ENCODE measurements at regions not wholly inside any gene's neighbourhood (a gene's known extent, or its start where the extent isn't known, plus 50 kb on each side); places are given as distances from the start of the nearest gene placed in this dataset.
"Not testable (repeated sequence)": the region's sequence is repeated elsewhere in the genome, so short reads cannot be mapped to it uniquely, and the experiment has no call there.

GRCh38 chr7:26081638-26082037, 70.4 kb upstream of the NFE2L3 start:
- DNase-seq (ENCODE audit: low spot score) = no peak

- no peak for DNase-seq (ENCODE audit: low spot score)
Observed at GRCh38 chr7:26083113-26083512, 68.9 kb upstream of the NFE2L3 start.

- no peak for DNase-seq (ENCODE audit: low spot score)
Observed at GRCh38 chr7:26084418-26084817, 67.6 kb upstream of the NFE2L3 start.

DNA sequence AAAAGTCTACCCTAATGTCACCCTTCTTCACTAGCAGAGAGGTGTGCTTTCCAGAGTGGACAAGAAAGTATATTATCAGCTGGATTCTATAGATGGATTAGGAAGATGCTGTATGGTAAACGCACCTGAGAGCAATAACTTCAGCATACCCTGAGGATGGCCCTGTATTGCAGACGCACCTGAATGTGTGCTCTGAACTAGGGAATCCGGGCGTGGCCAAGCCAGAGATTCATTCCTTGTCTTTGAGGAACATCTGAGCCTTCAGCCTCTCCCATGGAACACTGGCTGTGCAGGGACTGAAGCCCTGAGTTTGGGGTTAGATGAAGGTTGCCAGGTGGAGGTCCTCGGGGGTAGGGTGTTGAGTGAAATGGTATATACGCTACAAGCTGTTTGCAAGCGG, 66.2 kb upstream of the NFE2L3 start:
- peak; percentile 0 for DNase-seq (ENCODE audit: low spot score)

DNA sequence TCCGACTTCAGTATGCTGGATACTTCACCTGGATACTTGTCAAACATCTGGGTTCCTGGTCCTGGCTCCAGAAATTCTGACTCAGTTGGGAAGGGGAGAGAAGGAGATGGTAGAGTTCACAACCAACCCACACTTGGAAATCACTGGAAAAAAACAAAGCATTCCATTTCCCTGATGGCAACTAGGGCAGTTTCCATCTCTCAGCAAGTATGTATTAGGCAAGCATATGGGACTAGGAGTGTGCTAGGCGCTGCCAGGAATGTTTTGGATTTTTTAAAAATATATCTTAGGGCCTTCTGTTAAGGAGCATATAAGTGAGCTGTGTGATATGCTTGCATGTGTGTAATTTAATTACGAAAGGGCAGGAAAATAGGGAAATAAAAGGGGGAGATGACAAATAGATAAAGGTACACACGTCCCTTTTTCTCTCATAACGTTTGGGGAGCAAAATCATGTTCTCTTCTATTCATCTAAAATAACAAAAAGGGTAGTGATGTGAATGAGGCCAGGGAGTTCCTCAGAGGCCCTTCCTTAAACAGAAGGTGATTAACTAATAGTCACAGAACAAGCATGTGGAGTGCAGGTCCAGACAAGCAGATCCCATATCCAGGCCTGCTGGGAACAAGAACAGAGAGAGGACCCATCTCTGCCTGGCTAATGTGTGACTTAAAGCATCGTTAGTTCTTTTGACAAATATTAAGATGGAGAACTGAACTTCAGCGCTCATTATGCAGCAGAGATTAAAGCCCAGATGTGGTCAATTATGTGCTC, 64.5 kb upstream of the NFE2L3 start:
- DNase-seq (ENCODE audit: low spot score) = peak; percentile 24

DNA sequence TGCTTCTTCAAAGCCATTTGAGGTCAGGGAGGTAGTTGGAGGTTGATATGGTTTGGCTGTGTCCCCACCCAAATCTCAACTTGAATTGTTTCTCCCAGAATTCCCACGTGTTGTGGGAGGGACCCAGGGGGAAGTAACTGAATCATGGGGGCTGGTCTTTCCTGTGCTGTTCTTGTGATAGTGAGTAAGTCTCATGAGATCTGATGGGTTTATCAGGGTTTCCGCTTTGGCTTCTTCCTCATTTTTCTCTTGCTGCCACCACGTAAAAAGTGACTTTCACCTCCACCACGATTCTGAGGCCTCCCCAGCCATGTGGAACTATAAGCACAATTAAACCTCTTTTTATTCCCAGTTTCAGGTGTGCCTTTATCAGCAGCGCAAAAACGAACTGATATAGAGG, 62.5 kb upstream of the NFE2L3 start:
- not testable (repeated sequence) for DNase-seq (ENCODE audit: low spot score)

- peak; percentile 77 for DNase-seq (ENCODE audit: low spot score)
Observed at GRCh38 chr7:26090927-26091519, 61.0 kb upstream of the NFE2L3 start.

- DNase-seq (ENCODE audit: low spot score) = peak; percentile 1
Observed at GRCh38 chr7:26091933-26092332, 60.1 kb upstream of the NFE2L3 start.

GRCh38 chr7:26093023-26093422, 59.0 kb upstream of the NFE2L3 start:
- peak; percentile 1 for DNase-seq (ENCODE audit: low spot score)

- peak; percentile 0 for DNase-seq (ENCODE audit: low spot score)
Observed at GRCh38 chr7:26096136-26096535, 55.9 kb upstream of the NFE2L3 start.

GRCh38 chr7:26097837-26098668, 53.9 kb upstream of the NFE2L3 start:
- no peak for DNase-seq (ENCODE audit: low spot score)

DNA sequence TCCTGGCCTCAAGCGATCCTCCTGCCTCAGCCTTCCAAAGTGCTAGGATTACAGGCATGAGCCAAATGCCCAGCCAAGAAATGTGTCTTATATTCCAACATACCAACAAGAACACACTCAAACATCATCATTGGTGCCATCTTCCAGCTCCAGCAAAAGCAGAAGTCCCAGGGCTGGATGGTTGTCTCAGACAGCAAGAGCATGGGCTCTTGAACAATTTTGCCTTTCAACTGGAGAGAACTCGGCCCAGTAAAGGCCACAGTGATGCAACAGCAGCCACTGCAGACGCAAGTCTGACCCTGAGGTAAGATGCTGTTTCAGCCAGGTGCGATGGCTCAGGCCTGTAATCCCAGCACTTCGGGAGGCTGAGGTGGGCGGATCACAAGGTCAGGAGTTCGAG, 52.8 kb upstream of the NFE2L3 start:
- DNase-seq (ENCODE audit: low spot score) = no peak

GRCh38 chr7:26100406-26101339, 51.3 kb upstream of the NFE2L3 start:
- DNase-seq (ENCODE audit: low spot score) = no peak

- no peak for DNase-seq (ENCODE audit: low spot score)
Observed at GRCh38 chr7:26101361-26102151, 50.4 kb upstream of the NFE2L3 start.

GRCh38 chr7:26102176-26102575, 49.8 kb upstream of the NFE2L3 start:
- no peak for DNase-seq (ENCODE audit: low spot score)
